ENCODE measurements at regions not wholly inside any gene's neighbourhood (a gene's known extent, or its start where the extent isn't known, plus 50 kb on each side); places are given as distances from the start of the nearest gene placed in this dataset.

GRCh38 chr9:75624998-75625397 is 265.5 kb upstream of the PCSK5 start:
- H3K4me1 ChIP-seq (ENCODE audit: control insufficient read depth, insufficient read depth, low read length) = no peaks in the 10 kb centered on the region
- H3K4me3 ChIP-seq (ENCODE audit: low read length) = no peak overlapping the region
- WGBS (ENCODE audit: insufficient coverage, low lambda C conversion rate) = no CpG with 5 or more reads among the region's 2 CpGs
- H3K27me3 ChIP-seq (ENCODE audit: control insufficient read depth, insufficient read depth, low read length) = no peaks in the 10 kb centered on the region
- H3K9me3 ChIP-seq (ENCODE audit: control insufficient read depth, low read depth, low read length) = no peaks in the 10 kb centered on the region
- H3K27ac ChIP-seq (ENCODE audit: low read length) = no peak overlapping the region
- no peaks in the 10 kb centered on the region for H3K36me3 ChIP-seq (ENCODE audit: control insufficient read depth, insufficient read depth, low read length)
- DNase-seq = no peak

- no peak overlapping the region for H3K27ac ChIP-seq (ENCODE audit: low read length)
- WGBS (ENCODE audit: insufficient coverage, low lambda C conversion rate) = 100% methylated on average over 1 of the region's 1 CpG
- no peaks in the 10 kb centered on the region for H3K27me3 ChIP-seq (ENCODE audit: control insufficient read depth, insufficient read depth, low read length)
- DNase-seq = no peak
- no peak overlapping the region for H3K4me3 ChIP-seq (ENCODE audit: low read length)
- no peaks in the 10 kb centered on the region for H3K9me3 ChIP-seq (ENCODE audit: control insufficient read depth, low read depth, low read length)
- H3K4me1 ChIP-seq (ENCODE audit: control insufficient read depth, insufficient read depth, low read length) = no peaks in the 10 kb centered on the region
- H3K36me3 ChIP-seq (ENCODE audit: control insufficient read depth, insufficient read depth, low read length) = no peaks in the 10 kb centered on the region
These were observed 263.6 kb upstream of the PCSK5 start for GRCh38 chr9:75626860-75627259.

GRCh38 chr9:75628952-75629351 is 261.5 kb upstream of the PCSK5 start:
- 94% methylated on average over 3 of the region's 3 CpGs for WGBS (ENCODE audit: insufficient coverage, low lambda C conversion rate)
- Histone ChIP-seq H3K9me3 (ENCODE audit: control insufficient read depth, low read depth, low read length) (no peaks in the 10 kb centered on the region), H3K27ac (ENCODE audit: low read length) (no peak overlapping the region), H3K36me3 (ENCODE audit: control insufficient read depth, insufficient read depth, low read length) (no peaks in the 10 kb centered on the region), H3K27me3 (ENCODE audit: control insufficient read depth, insufficient read depth, low read length) (no peaks in the 10 kb centered on the region), H3K4me1 (ENCODE audit: control insufficient read depth, insufficient read depth, low read length) (no peaks in the 10 kb centered on the region), H3K4me3 (ENCODE audit: low read length) (no peak overlapping the region)
- DNase-seq = no peak

GRCh38 chr9:75633451-75634057 is 256.9 kb upstream of the PCSK5 start:
- 43% methylated on average over 2 of the region's 7 CpGs for WGBS (ENCODE audit: insufficient coverage, low lambda C conversion rate)
- no peaks in the 10 kb centered on the region for H3K9me3 ChIP-seq (ENCODE audit: control insufficient read depth, low read depth, low read length)
- H3K36me3 ChIP-seq (ENCODE audit: control insufficient read depth, insufficient read depth, low read length) = no peaks in the 10 kb centered on the region

GRCh38 chr9:75636427-75637045 is 253.9 kb upstream of the PCSK5 start:
- H3K27me3 ChIP-seq (ENCODE audit: control insufficient read depth, insufficient read depth, low read length) = no peaks in the 10 kb centered on the region
- WGBS (ENCODE audit: insufficient coverage, low lambda C conversion rate) = no CpG with 5 or more reads among the region's 4 CpGs

More at GRCh38 chr9:75633451-75634057, 256.9 kb upstream of the PCSK5 start:
- H3K4me1 ChIP-seq (ENCODE audit: control insufficient read depth, insufficient read depth, low read length) = no peaks in the 10 kb centered on the region
- H3K27me3 ChIP-seq (ENCODE audit: control insufficient read depth, insufficient read depth, low read length) = no peaks in the 10 kb centered on the region
- H3K27ac ChIP-seq (ENCODE audit: low read length) = no peak overlapping the region
- no peak for DNase-seq
- H3K4me3 ChIP-seq (ENCODE audit: low read length) = no peak overlapping the region

GRCh38 chr9:75639971-75640610 is 250.4 kb upstream of the PCSK5 start:
- H3K4me3 ChIP-seq (ENCODE audit: low read length) = no peak overlapping the region
- no peaks in the 10 kb centered on the region for H3K27me3 ChIP-seq (ENCODE audit: control insufficient read depth, insufficient read depth, low read length)
- no peaks in the 10 kb centered on the region for H3K9me3 ChIP-seq (ENCODE audit: control insufficient read depth, low read depth, low read length)
- H3K4me1 ChIP-seq (ENCODE audit: control insufficient read depth, insufficient read depth, low read length) = peaks cover 9% of the 10 kb centered on the region
- no peak for DNase-seq
- no CpG with 5 or more reads among the region's 1 CpG for WGBS (ENCODE audit: insufficient coverage, low lambda C conversion rate)
- no peak overlapping the region for H3K27ac ChIP-seq (ENCODE audit: low read length)
- H3K36me3 ChIP-seq (ENCODE audit: control insufficient read depth, insufficient read depth, low read length) = no peaks in the 10 kb centered on the region

More at GRCh38 chr9:75636427-75637045, 253.9 kb upstream of the PCSK5 start:
- Histone ChIP-seq H3K4me3 (ENCODE audit: low read length) (no peak overlapping the region), H3K36me3 (ENCODE audit: control insufficient read depth, insufficient read depth, low read length) (no peaks in the 10 kb centered on the region), H3K4me1 (ENCODE audit: control insufficient read depth, insufficient read depth, low read length) (no peaks in the 10 kb centered on the region), H3K9me3 (ENCODE audit: control insufficient read depth, low read depth, low read length) (no peaks in the 10 kb centered on the region), H3K27ac (ENCODE audit: low read length) (no peak overlapping the region)
- no peak for DNase-seq

GRCh38 chr9:75642522-75642921 is 248.0 kb upstream of the PCSK5 start:
- Histone ChIP-seq H3K9me3 (ENCODE audit: control insufficient read depth, low read depth, low read length) (no peaks in the 10 kb centered on the region), H3K36me3 (ENCODE audit: control insufficient read depth, insufficient read depth, low read length) (no peaks in the 10 kb centered on the region), H3K4me3 (ENCODE audit: low read length) (no peak overlapping the region), H3K27me3 (ENCODE audit: control insufficient read depth, insufficient read depth, low read length) (no peaks in the 10 kb centered on the region), H3K27ac (ENCODE audit: low read length) (no peak overlapping the region), H3K4me1 (ENCODE audit: control insufficient read depth, insufficient read depth, low read length) (peaks cover 18% of the 10 kb centered on the region)
- no peak for DNase-seq

- no CpG with 5 or more reads among the region's 2 CpGs for whole genome bisulfite sequencing (ENCODE audit: insufficient coverage, low lambda C conversion rate)
- H3K36me3 ChIP-seq (ENCODE audit: control insufficient read depth, insufficient read depth, low read length) = no peaks in the 10 kb centered on the region
- peaks cover 18% of the 10 kb centered on the region for H3K4me1 ChIP-seq (ENCODE audit: control insufficient read depth, insufficient read depth, low read length)
- no peak overlapping the region for H3K27ac ChIP-seq (ENCODE audit: low read length)
- H3K9me3 ChIP-seq (ENCODE audit: control insufficient read depth, low read depth, low read length) = no peaks in the 10 kb centered on the region
- H3K27me3 ChIP-seq (ENCODE audit: control insufficient read depth, insufficient read depth, low read length) = no peaks in the 10 kb centered on the region
- DNase-seq = no peak
- no peak overlapping the region for H3K4me3 ChIP-seq (ENCODE audit: low read length)
These were observed 245.8 kb upstream of the PCSK5 start for GRCh38 chr9:75644649-75645048.

GRCh38 chr9:75648034-75648433 is 242.4 kb upstream of the PCSK5 start:
- Histone ChIP-seq H3K4me3 (ENCODE audit: low read length) (no peak overlapping the region), H3K36me3 (ENCODE audit: control insufficient read depth, insufficient read depth, low read length) (no peaks in the 10 kb centered on the region), H3K9me3 (ENCODE audit: control insufficient read depth, low read depth, low read length) (no peaks in the 10 kb centered on the region), H3K27me3 (ENCODE audit: control insufficient read depth, insufficient read depth, low read length) (no peaks in the 10 kb centered on the region), H3K27ac (ENCODE audit: low read length) (no peak overlapping the region), H3K4me1 (ENCODE audit: control insufficient read depth, insufficient read depth, low read length) (peaks cover 18% of the 10 kb centered on the region)
- no CpG with 5 or more reads among the region's 8 CpGs for WGBS (ENCODE audit: insufficient coverage, low lambda C conversion rate)
- no peak for DNase-seq

- no peaks in the 10 kb centered on the region for H3K27me3 ChIP-seq (ENCODE audit: control insufficient read depth, insufficient read depth, low read length)
- H3K4me1 ChIP-seq (ENCODE audit: control insufficient read depth, insufficient read depth, low read length) = peaks cover 18% of the 10 kb centered on the region
- no peak overlapping the region for H3K27ac ChIP-seq (ENCODE audit: low read length)
- no peaks in the 10 kb centered on the region for H3K9me3 ChIP-seq (ENCODE audit: control insufficient read depth, low read depth, low read length)
- WGBS (ENCODE audit: insufficient coverage, low lambda C conversion rate) = no CpG with 5 or more reads among the region's 5 CpGs
- H3K4me3 ChIP-seq (ENCODE audit: low read length) = no peak overlapping the region
- H3K36me3 ChIP-seq (ENCODE audit: control insufficient read depth, insufficient read depth, low read length) = no peaks in the 10 kb centered on the region
- DNase-seq = no peak
These were observed 241.4 kb upstream of the PCSK5 start for GRCh38 chr9:75649060-75649459.

GRCh38 chr9:75651709-75652108 is 238.8 kb upstream of the PCSK5 start:
- Histone ChIP-seq H3K27me3 (ENCODE audit: control insufficient read depth, insufficient read depth, low read length) (no peaks in the 10 kb centered on the region), H3K4me1 (ENCODE audit: control insufficient read depth, insufficient read depth, low read length) (no peaks in the 10 kb centered on the region), H3K36me3 (ENCODE audit: control insufficient read depth, insufficient read depth, low read length) (no peaks in the 10 kb centered on the region), H3K9me3 (ENCODE audit: control insufficient read depth, low read depth, low read length) (no peaks in the 10 kb centered on the region), H3K27ac (ENCODE audit: low read length) (no peak overlapping the region), H3K4me3 (ENCODE audit: low read length) (no peak overlapping the region)
- WGBS (ENCODE audit: insufficient coverage, low lambda C conversion rate) = 100% methylated on average over 1 of the region's 2 CpGs
- DNase-seq = no peak

Data from large intestine (tissue), 3 donors.